HG02571 (cell line): ENCODE measurements at regions not wholly inside any gene's neighbourhood (a gene's known extent, or its start where the extent isn't known, plus 50 kb on each side); places are given as distances from the start of the nearest gene placed in this dataset.
A peak's percentile ranks its signal among the peaks of the same experiment; 100 is the strongest.

ENCODE experiments used
- ATAC-seq: cut with Tn5 transposase; IDR thresholded peaks from one replicate; pipeline ENCODE4 v1.9.1; 2021; ENCODE audit warnings: mild to moderate bottlenecking, moderate library complexity; ENCODE audit not compliant: unreplicated experiment

DNA sequence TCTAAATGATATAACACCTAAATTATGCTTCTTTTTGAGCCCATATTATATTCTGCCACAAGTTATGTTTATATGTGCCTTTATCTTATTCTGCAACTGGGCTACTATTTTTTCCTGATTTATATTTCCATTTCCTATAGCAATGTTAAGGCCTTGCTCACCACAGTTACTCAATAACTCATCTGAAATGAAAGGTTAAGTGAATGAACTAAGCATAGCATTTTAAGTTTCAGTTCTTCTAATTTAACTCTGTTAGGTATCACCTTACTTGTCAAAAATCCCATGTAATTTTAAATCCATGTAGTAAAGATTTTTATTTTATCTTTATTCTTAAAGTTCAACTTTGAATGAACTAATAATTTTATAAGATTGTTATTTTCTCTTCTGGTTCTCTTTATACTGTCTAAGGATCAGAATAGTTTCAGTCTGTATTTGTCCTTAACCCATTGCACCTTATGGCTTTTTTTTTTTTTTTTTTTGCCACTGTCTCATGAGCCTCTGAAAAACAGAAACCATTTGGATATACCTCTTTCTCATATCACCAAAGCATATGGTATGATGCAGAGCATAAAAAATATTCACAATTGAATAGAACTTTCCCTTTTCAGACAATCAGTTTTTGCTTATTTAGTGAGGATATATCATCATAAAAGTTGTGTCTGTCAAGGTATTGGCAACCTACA, 301.8 kb upstream of the ZWINT start:
- ATAC-seq, result peak; percentile 75

DNA sequence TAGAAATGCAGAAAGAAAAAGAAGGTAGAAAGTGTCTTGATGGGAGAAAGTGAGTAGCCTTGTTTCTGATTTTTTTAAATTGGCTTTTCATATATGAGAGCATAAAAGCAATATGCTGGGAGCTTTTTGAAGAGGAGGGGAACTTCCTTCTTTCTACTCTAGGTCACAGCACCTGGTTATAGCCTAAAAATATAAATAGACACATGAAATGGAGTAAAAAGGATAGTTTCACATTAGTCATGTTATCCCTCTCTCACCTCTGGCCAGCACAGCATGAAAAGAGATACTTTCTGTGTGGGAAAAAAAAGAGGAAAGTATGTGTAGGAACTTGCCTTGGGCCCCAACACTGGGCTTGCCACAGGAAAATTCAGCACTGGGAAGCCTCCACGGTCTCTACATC, 292.2 kb upstream of the ZWINT start:
- ATAC-seq, result no peak

GRCh38 chr10:56646329-56647111, 285.5 kb upstream of the ZWINT start:
- ATAC-seq, result no peak

DNA sequence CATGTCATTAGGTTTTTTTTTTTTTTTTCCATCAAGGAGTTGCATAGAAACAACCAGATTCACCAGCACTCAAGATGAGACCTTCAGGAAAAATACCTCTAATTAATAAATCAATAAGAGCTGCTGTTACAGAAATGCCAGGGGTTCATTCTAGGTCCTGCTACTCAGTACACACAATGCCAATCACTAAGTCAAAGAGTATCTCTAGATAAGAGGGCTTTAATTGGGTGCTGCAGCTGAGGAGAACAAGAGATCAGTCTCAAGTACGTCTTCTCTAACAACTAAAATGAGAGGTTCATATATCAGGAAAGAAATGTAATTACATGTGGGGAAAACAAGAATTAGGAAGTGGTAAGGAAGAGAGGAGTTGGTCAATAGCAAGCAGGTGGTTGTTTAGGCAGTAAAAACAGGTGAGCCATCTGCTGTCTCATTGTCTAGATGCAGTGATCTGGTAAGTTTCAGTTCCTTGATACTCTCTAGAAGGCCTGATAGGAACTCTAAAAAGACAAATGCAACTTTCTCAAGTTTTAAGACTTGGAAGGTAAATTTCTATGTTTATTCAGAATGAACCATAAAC, 272.9 kb upstream of the ZWINT start:
- peak; percentile 99 for ATAC-seq

DNA sequence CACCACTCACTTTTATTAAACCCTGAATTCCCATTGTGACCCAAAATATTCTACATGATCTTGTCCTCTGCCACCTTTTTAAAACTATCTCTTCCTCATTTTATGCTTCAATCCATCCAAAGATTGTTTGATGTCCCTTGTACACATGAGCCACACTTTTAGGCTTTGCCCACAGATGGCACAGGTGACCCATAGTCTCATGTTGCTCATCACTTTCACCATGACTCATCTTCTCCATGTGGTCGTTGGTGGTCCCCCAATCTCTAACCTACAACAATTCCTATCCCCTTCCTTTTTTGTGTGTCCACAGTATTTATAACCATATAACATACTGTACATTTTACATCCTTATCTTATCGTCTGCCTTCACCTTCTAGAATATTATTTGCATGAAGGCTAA, 271.5 kb upstream of the ZWINT start:
- no peak for ATAC-seq

GRCh38 chr10:56624082-56624481, 263.0 kb upstream of the ZWINT start:
- peak; percentile 58 for ATAC-seq

- no peak for ATAC-seq
Measured at GRCh38 chr10:56623064-56623463, 262.0 kb upstream of the ZWINT start.

- ATAC-seq, result peak; percentile 80
Measured at GRCh38 chr10:56622335-56622973, 261.4 kb upstream of the ZWINT start.

- no peak for ATAC-seq
Measured at GRCh38 chr10:56606202-56606601, 245.1 kb upstream of the ZWINT start.

DNA sequence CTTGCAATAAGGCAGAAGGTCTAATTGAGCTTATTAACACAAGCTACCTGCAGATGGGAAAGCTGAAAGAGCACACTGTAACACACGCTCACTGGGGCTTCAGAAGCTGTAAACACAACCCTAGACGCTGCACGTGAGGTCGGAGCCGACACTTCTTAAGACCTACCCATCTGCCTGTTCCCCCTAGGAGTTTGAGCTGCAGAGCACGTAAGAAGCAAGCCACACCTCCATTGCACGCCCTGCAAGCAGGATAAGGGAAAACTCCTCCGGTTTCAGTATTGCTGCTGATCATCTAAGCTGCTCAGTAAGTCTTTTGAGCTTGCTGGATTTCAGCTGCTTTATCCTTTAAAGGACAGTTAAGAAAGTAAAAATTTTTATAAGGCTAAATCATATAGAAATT, 244.0 kb upstream of the ZWINT start:
- no peak for ATAC-seq

DNA sequence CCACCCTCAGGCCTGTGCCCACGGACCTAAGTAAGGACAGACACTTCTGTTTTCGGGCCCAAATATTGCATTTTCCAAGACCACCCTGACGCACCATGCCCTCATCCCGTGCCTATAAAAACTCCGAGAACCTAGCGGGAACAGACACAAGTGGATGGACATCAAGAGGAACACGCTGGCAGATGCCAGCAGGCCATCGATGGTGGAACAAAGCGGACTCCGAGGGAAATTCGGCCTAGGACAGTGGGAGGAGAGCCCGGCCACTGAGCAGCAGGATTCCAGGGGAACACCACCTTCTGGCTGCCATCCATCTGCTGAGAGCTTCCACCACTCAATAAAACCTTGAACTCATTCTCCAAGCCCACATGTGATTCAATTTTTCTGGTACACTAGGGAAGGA, 243.6 kb upstream of the ZWINT start:
- ATAC-seq, result no peak

DNA sequence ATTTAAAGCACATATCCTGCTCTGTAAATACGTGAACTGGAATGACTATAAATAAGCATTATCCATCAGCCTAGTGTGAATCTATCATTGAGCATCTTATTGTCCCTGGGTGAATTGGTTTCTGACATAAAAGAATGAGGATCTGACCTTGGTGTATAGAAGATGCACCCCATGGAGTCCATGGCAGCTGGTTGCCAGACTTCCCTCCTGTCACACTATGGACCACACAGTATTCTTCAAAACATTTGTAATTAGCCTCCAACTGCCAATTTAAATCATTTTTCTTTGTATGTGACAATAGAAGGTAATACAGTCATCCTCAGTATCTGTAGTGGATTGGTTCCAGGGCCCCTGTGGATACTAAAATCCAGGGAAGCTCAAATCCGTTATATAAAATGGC, 238.1 kb upstream of the ZWINT start:
- ATAC-seq, result no peak

DNA sequence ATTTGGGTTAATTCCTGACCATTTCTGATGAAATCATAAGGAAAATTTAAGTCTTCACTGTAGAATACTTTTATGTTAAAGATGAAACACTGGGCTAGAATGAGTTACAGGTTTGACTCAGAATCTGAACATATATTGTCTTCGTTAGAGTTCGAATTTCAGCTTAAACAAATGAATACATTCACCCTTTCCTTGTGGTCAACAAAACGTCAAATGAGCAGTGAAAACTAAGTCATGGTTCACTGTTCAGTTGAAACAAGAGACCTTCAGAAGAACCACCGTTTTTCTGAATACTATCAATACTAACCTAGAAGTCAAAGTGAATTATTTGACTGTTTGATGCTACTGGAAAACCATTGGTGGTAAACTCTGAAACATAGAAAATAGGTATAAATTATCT, 235.2 kb upstream of the ZWINT start:
- no peak for ATAC-seq

GRCh38 chr10:56593120-56593519, 232.1 kb upstream of the ZWINT start:
- ATAC-seq, result no peak

GRCh38 chr10:56586461-56586891, 225.4 kb upstream of the ZWINT start:
- ATAC-seq, result no peak

- no peak for ATAC-seq
Measured at GRCh38 chr10:56585447-56586171, 224.6 kb upstream of the ZWINT start.

DNA sequence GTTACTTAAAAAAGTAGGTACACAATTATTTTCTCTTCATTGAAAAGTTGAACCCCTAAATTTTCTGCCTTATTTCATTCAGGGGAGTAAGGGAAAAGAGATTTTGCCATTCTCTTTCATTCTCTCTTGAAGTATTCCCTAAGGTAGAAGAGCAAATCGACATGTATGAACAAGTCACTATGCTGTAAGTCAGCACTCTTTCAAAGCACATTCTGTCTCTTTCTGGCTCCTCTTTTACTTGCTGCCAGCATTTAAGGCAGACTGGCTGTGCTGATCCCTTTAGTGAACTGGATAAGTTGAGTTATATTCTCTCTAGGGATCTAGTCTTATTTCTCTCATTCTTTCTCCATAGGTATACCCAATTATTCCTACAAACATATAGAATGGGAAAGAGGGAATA, 222.3 kb upstream of the ZWINT start:
- ATAC-seq, result no peak

DNA sequence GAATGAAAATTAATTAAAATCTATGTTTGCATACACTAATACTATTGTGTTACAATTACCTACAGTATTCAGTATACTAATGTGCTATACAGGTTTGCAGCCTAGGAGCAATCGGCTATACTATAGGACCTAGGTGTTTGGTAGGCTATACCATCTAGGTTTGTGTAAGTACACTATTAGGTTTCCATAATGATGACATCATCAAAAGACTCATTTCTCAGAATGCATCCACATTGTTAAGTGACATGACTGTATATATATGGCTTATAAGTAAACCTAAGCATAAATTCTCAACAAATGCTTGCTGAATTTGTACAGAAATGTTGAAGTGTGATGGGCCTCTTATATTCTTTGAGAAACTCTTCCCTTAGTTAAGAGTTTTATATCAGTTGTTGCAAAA, 206.5 kb upstream of the ZWINT start:
- ATAC-seq, result no peak

DNA sequence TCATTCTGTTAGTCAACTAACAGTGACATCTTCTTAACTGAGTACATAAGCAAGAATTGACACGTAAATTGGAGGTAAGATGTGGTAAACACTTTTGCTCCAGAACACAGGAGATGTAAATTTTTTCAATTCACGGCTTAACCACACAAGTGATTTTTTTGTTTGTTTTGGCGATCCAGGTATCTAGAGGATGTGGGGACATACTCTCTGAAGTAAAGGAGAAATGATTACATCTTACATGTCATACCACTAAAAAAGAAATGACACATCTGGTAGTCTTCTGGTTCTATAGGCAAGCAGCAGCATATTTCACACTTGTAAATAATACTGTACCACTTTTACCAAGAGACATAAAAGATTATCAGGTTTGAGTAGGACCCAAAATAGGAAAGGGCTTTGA, 200.3 kb upstream of the ZWINT start:
- ATAC-seq, result no peak

GRCh38 chr10:56551037-56551436, 190.0 kb upstream of the ZWINT start:
- ATAC-seq, result no peak

GRCh38 chr10:56547163-56547562, 186.1 kb upstream of the ZWINT start:
- ATAC-seq, result no peak
